K562 (cell line): ENCODE measurements at regions not wholly inside any gene's neighbourhood (a gene's known extent, or its start where the extent isn't known, plus 50 kb on each side); places are given as distances from the start of the nearest gene placed in this dataset.

Experiments
- ATAC-seq: fragments of 200-7000 bp; cut with Tn5 transposase; 3 replicates; pipeline ENCODE4 v1.9.1; 2020; ENCODE audit warnings: moderate library complexity
- BruUV-seq: library from RNA; stranded (reverse); fragments of 400-500 nt; replicated peaks from 2 replicates; lab custom pipeline; 2021; lab: Mats Ljungman, UMichigan
- CTCF ChIA-PET: fragments of 300-600 bp; formaldehyde crosslinking; extraction: SDS; loops from one replicate; lab custom pipeline; 2021; ENCODE audit warnings: low intra/inter-chr PET ratio; lab: Yijun Ruan, JAX
- POLR2A ChIA-PET: fragments of 300-600, 350-650 bp; sonication (Branson Sonifier 250); formaldehyde crosslinking; extraction: SDS; loops from one replicate; lab custom pipeline; 2021; ENCODE audit warnings: antibody characterized with exemption, inconsistent platforms; lab: Yijun Ruan, JAX
- DNase-seq, 4 experiments: peaks; one replicate each; pipeline versions ENCODE4 v3.0.0 to v3.0.0-alpha.2; 2011 to 2018; ENCODE audit warnings: low spot score in 3 of 4, mixed read lengths in 3 of 4; ENCODE audit errors: extremely low read depth in 1 of 4
- FAIRE-seq: peaks from 2 replicates; lab custom pipeline; 2011; peaks lifted over from hg19 to GRCh38; lab: Jason Lieb, UNC
- H2AFZ ChIP-seq: 2 replicates; pipeline ENCODE4 v1.6.0; 2011; ENCODE audit warnings: low read depth, low read length, control low read depth, inconsistent platforms
- H3K27ac ChIP-seq: fragments of 200-600 bp; 3 replicates; pipeline ENCODE4 v1.8.0; 2011; ENCODE audit warnings: low read depth, mild to moderate bottlenecking, control low read depth, inconsistent platforms, low read length, moderate library complexity, mixed read lengths; ENCODE audit errors: extremely low read depth
- H3K27me3 ChIP-seq, 2 experiments: fragments of 300-600 bp in 1 of 2; 2 replicates in 1 of 2; 3 replicates in 1 of 2; pipeline versions ENCODE4 v1.6.0 to v1.8.0; 2011; ENCODE audit warnings: inconsistent platforms in 2 of 2, low read length in 2 of 2, mild to moderate bottlenecking in 1 of 2, mixed read lengths in 1 of 2, moderate library complexity in 1 of 2; ENCODE audit not compliant: control insufficient read depth in 2 of 2, insufficient read depth in 2 of 2
- H3K36me3 ChIP-seq: fragments of 300-600 bp; 3 replicates; pipeline ENCODE4 v1.8.0; 2011; ENCODE audit warnings: mild to moderate bottlenecking, low read length, inconsistent platforms; ENCODE audit not compliant: control insufficient read depth, insufficient read depth
- H3K4me1 ChIP-seq, 2 experiments: fragments of 200-600 bp in 1 of 2; replicated peaks in 1 of 2; 2 replicates in 1 of 2; 3 replicates in 1 of 2; pipeline versions ENCODE4 v1.5.1 to v1.8.0; 2011; ENCODE audit warnings: inconsistent platforms in 2 of 2, low read length in 2 of 2, mild to moderate bottlenecking in 1 of 2, mixed read lengths in 1 of 2, moderate library complexity in 1 of 2; ENCODE audit not compliant: control insufficient read depth in 2 of 2, insufficient read depth in 2 of 2
- H3K4me2 ChIP-seq: 2 replicates; pipeline ENCODE4 v1.6.1; 2011; ENCODE audit warnings: low read length, control low read depth, inconsistent platforms, mixed read lengths; ENCODE audit not compliant: insufficient read depth
- H3K4me3 ChIP-seq: fragments of 200-600 bp; sonication (generic), shearing (Covaris generic); 2 replicates; pipeline ENCODE4 v1.5.1; 2016; ENCODE audit warnings: control low read depth, inconsistent platforms
- H3K79me2 ChIP-seq: fragments of 200-600 bp; 3 replicates; pipeline ENCODE4 v1.8.0; 2011; ENCODE audit warnings: low read length, inconsistent platforms; ENCODE audit not compliant: control insufficient read depth, insufficient read depth
- H3K9ac ChIP-seq, 2 experiments: 2 replicates each; pipeline versions ENCODE4 v1.6.0 to v1.6.1; 2011; ENCODE audit warnings: low read depth in 2 of 2, low read length in 2 of 2, control low read depth in 1 of 2, inconsistent platforms in 1 of 2, mild to moderate bottlenecking in 1 of 2, mixed read lengths in 1 of 2; ENCODE audit not compliant: insufficient read depth in 1 of 2
- H3K9me1 ChIP-seq: one replicate; pipeline ENCODE4 v1.6.0; 2011; ENCODE audit warnings: inconsistent platforms, mild to moderate bottlenecking, low read length, moderate library complexity; ENCODE audit not compliant: control insufficient read depth, insufficient read depth
- H3K9me3 ChIP-seq: replicated peaks from 2 replicates; pipeline ENCODE4 v1.5.1; 2011; ENCODE audit warnings: low read depth, low read length, inconsistent platforms; ENCODE audit not compliant: control insufficient read depth, insufficient read depth
- H4K20me1 ChIP-seq: replicated peaks from 2 replicates; pipeline ENCODE4 v1.6.1; 2011; ENCODE audit warnings: low read length, inconsistent platforms, mixed read lengths; ENCODE audit not compliant: control insufficient read depth, insufficient read depth
- BCL6 ChIP-seq: fragments of 250-450 bp; sonication (Bioruptor Pico); IDR thresholded peaks from 2 replicates; pipeline ENCODE4 v1.4.0; 2020
- FOXK1 ChIP-seq: sonication (generic); formaldehyde crosslinking; IDR thresholded peaks from 2 replicates; pipeline ENCODE4 v1.8.0; 2022; ENCODE audit warnings: missing genetic modification reagents, mild to moderate bottlenecking, borderline replicate concordance
- MECOM ChIP-seq: fragments of 250-450 bp; sonication (Bioruptor Pico); IDR thresholded peaks from 2 replicates; pipeline ENCODE4 v1.8.0; 2022; ENCODE audit warnings: inconsistent platforms
- PHF21A ChIP-seq: fragments of 450-650 bp; IDR thresholded peaks from 2 replicates; pipeline ENCODE4 v1.6.1; 2017; ENCODE audit warnings: low read depth, borderline replicate concordance
- PML ChIP-seq: IDR thresholded peaks from 2 replicates; pipeline ENCODE4 v1.6.1; 2012; ENCODE audit warnings: low read length, inconsistent platforms
- SMAD2 ChIP-seq: fragments of 150-350 bp; IDR thresholded peaks from 2 replicates; pipeline ENCODE4 v1.6.1; 2014; ENCODE audit warnings: low read depth, mild to moderate bottlenecking, low read length
- ZBTB12 ChIP-seq: fragments of 250-450 bp; sonication (Bioruptor Pico); IDR thresholded peaks from 2 replicates; pipeline ENCODE4 v1.4.0; 2020
- ZKSCAN3 ChIP-seq: fragments of 250-450 bp; sonication (Bioruptor Pico); IDR thresholded peaks from 2 replicates; pipeline ENCODE4 v1.4.0; 2020
- ZNF134 ChIP-seq: fragments of 250-450 bp; sonication (Bioruptor Pico); conservative IDR thresholded peaks from 2 replicates; pipeline ENCODE4 v1.4.0; 2020
- ZNF282 ChIP-seq: sonication (generic); formaldehyde crosslinking; IDR thresholded peaks from 2 replicates; pipeline ENCODE4 v1.8.1; 2023; ENCODE audit warnings: missing genetic modification reagents
- whole genome bisulfite sequencing: fragments of 100-300 bp; shearing (Covaris generic); methylation state at CpG from one replicate; pipeline ENCODE4 v1.1.6; 2016; ENCODE audit warnings: low coverage, mixed read lengths; ENCODE audit not compliant: insufficient coverage; ENCODE audit errors: missing lambda C conversion rate; 5-methylcytosine and 5-hydroxymethylcytosine counted together
- in situ Hi-C: fragments of 300-500 bp; cut with MboI; formaldehyde crosslinking; loops from 4 replicates; pipeline ENCODE4 v1.15.0; 2018; ENCODE audit warnings: inconsistent platforms, mixed read lengths
- intact Hi-C: fragments of 100-400 bp; cut with micrococcal nuclease; formaldehyde crosslinking; loops from 2 replicates; pipeline ENCODE4 v1.14.2; 2022
- TF ChIP-seq, protein P1 (sequence below): IDR thresholded peaks from 2 replicates; pipeline ENCODE4 v1.6.1; 2011; ENCODE audit warnings: borderline replicate concordance, low read depth, mild to moderate bottlenecking, moderate library complexity, low read length; ENCODE audit not compliant: insufficient read depth, poor library complexity, severe bottlenecking

DNA sequence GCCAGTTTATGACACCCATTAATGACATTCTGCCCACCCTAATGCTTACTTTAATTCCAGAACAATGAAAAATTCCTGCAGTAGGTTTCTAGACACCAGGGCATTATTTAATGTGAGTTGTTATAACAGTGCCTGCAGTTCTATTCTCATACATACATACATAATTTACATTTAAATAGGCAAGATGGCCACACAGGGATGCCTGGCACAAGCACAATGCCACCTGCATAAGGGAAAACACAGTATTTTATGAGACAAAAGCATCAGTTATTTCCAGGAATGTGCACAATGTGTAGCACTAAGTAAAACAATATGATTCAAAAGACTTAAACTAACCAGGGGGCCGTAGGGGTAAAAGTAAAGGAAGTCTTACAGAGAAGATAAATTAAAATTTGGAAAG, 243.9 kb upstream of the SPRY2 start:
- Histone ChIP-seq H3K9me3 (no peaks in the 10 kb centered on the region), H3K4me1 (no peaks in the 10 kb centered on the region), H3K4me2 (no peak overlapping the region), H4K20me1 (no peaks in the 10 kb centered on the region), H3K36me3 (no peaks in the 10 kb centered on the region), H3K27me3 (no peaks in the 10 kb centered on the region), H3K27ac (no peak overlapping the region), H2AFZ (no peak overlapping the region), H3K4me3 (no peak overlapping the region), H3K9me1 (no peaks in the 10 kb centered on the region), H3K79me2 (no peaks in the 10 kb centered on the region), H3K9ac (no peak overlapping the region)
- POLR2A ChIA-PET: interaction anchor here (0.9 to 1.4 kb wide), 3 partner anchors 10 to 12 kb away, joined by 3 to 4 read pairs (median 3); no protein-coding TSS in a partner anchor
- CTCF ChIA-PET: no interaction called here
- intact Hi-C loops: no loop called here
- in situ Hi-C loops: no loop called here
- no TSS peak for BruUV-seq
- no peak; the same call in 2 of the 3 replicates for ATAC-seq
- TF ChIP-seq SMAD2 (no peak), ZNF282 (no peak), FOXK1 (CRISPR knock-in tag) (no peak), ZNF134 (CRISPR knock-in tag) (no peak), PML (no peak), MECOM (CRISPR knock-in tag) (no peak), BCL6 (CRISPR knock-in tag) (no peak), ZBTB12 (CRISPR knock-in tag) (no peak), PHF21A (no peak), ZKSCAN3 (CRISPR knock-in tag) (no peak)
- TF ChIP-seq, protein P1, sequence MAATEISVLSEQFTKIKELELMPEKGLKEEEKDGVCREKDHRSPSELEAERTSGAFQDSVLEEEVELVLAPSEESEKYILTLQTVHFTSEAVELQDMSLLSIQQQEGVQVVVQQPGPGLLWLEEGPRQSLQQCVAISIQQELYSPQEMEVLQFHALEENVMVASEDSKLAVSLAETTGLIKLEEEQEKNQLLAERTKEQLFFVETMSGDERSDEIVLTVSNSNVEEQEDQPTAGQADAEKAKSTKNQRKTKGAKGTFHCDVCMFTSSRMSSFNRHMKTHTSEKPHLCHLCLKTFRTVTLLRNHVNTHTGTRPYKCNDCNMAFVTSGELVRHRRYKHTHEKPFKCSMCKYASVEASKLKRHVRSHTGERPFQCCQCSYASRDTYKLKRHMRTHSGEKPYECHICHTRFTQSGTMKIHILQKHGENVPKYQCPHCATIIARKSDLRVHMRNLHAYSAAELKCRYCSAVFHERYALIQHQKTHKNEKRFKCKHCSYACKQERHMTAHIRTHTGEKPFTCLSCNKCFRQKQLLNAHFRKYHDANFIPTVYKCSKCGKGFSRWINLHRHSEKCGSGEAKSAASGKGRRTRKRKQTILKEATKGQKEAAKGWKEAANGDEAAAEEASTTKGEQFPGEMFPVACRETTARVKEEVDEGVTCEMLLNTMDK: no peak
- FAIRE-seq: no peak
- 3% methylated on average over 1 of the region's 1 CpG for WGBS
- no peak for DNase-seq
